Activated CD4-positive, alpha-beta T cell treated with anti-CD3 and anti-CD28 coated beads, Interleukin-2, amount 10 ng/mL, durations not matched to agents 24 days and 14 days (primary cell): ENCODE measurements at regions not wholly inside any gene's neighbourhood (a gene's known extent, or its start where the extent isn't known, plus 50 kb on each side); places are given as distances from the start of the nearest gene placed in this dataset.
"Not testable (repeated sequence)": the region's sequence is repeated elsewhere in the genome, so short reads cannot be mapped to it uniquely, and the experiment has no call there.

Experiments
- DNase-seq: peaks from one replicate; pipeline ENCODE4 v3.0.0; 2022
- H3K27ac Mint-ChIP-seq: one replicate; pipeline ENCODE4 v1.8.0; 2022; ENCODE audit warnings: mild to moderate bottlenecking, mixed read lengths
- H3K27me3 Mint-ChIP-seq: one replicate; pipeline ENCODE4 v1.8.0; 2022; ENCODE audit warnings: mixed read lengths
- H3K36me3 Mint-ChIP-seq: one replicate; pipeline ENCODE4 v1.8.0; 2022; ENCODE audit warnings: low read depth, mild to moderate bottlenecking, mixed read lengths
- H3K4me1 Mint-ChIP-seq: one replicate; pipeline ENCODE4 v1.8.0; 2021; ENCODE audit warnings: mixed read lengths
- H3K4me3 Mint-ChIP-seq: one replicate; pipeline ENCODE4 v1.8.0; 2022; ENCODE audit warnings: mild to moderate bottlenecking, moderate library complexity, mixed read lengths
- H3K9me3 Mint-ChIP-seq: one replicate; pipeline ENCODE4 v1.8.0; 2021; ENCODE audit warnings: mixed read lengths
- intact Hi-C: fragments of 100-400 bp; cut with micrococcal nuclease; formaldehyde crosslinking; loops from one replicate; pipeline ENCODE4 v1.15.1; 2023

GRCh38 chr1:65541161-65541560 lies 120.7 kb downstream of the LEPR start:
- Mint-ChIP-seq H3K27ac (no peak overlapping the region), H3K27me3 (peaks cover 3% of the 10 kb centered on the region), H3K9me3 (peaks cover 4% of the 10 kb centered on the region), H3K36me3 (no peaks in the 10 kb centered on the region), H3K4me1 (no peaks in the 10 kb centered on the region), H3K4me3 (no peak overlapping the region)
- DNase-seq: no peak
- intact Hi-C loops: no loop called here

- Mint-ChIP-seq H3K36me3 (no peaks in the 10 kb centered on the region), H3K4me3 (no peak overlapping the region), H3K9me3 (peaks cover 4% of the 10 kb centered on the region), H3K27me3 (peaks cover 3% of the 10 kb centered on the region), H3K4me1 (no peaks in the 10 kb centered on the region), H3K27ac (no peak overlapping the region)
- DNase-seq: no peak
- intact Hi-C loops: no loop called here
These were observed 121.4 kb downstream of the LEPR start for GRCh38 chr1:65541865-65542264.

GRCh38 chr1:65542592-65542991 lies 122.1 kb downstream of the LEPR start:
- H3K27ac Mint-ChIP-seq, H3K9me3 Mint-ChIP-seq, DNase-seq, H3K27me3 Mint-ChIP-seq, H3K4me3 Mint-ChIP-seq, H3K4me1 Mint-ChIP-seq, H3K36me3 Mint-ChIP-seq, intact Hi-C loops: not testable (repeated sequence)

DNA sequence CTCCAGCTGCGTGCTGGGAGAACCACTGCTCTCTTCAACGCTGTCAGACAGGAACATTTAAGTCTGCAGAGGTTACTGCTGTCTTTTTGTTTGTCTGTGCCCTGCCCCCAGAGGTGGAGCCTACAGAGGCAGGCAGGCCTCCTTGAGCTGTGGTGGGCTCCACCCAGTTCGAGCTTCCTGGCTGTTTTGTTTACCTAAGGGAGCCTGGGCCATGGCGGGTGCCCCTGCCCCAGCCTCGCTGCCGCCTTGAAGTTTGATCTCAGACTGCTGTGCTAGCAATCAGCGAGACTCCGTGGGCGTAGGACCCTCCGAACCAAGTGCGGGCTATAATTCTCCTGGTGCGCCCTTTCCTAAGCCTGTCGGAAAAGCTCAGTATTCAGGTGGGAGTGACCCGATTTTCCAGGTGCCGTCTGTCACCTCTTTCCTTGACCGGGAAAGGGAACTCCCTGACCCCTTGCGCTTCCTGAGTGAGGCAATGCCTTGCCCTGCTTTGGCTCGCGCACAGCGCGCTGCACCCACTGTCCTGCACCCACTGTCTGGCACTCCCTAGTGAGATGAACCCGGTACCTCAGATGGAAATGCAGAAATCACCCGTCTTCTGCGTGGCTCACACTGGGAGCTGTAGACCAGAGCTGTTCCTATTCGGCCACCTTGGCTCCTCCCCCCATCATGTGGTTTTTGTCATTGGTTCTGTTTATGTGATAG lies 130.0 kb downstream of the LEPR start:
- H3K36me3 Mint-ChIP-seq, H3K27me3 Mint-ChIP-seq, intact Hi-C loops, DNase-seq, H3K4me1 Mint-ChIP-seq, H3K4me3 Mint-ChIP-seq, H3K27ac Mint-ChIP-seq: not testable (repeated sequence)
- H3K9me3 Mint-ChIP-seq: peaks cover 20% of the 10 kb centered on the region

- DNase-seq, H3K36me3 Mint-ChIP-seq, H3K4me3 Mint-ChIP-seq, H3K27me3 Mint-ChIP-seq, H3K4me1 Mint-ChIP-seq, H3K27ac Mint-ChIP-seq, intact Hi-C loops: not testable (repeated sequence)
- peaks cover 20% of the 10 kb centered on the region for H3K9me3 Mint-ChIP-seq
These were observed 132.0 kb downstream of the LEPR start for GRCh38 chr1:65552484-65552883.

- DNase-seq, H3K27me3 Mint-ChIP-seq, intact Hi-C loops, H3K27ac Mint-ChIP-seq, H3K4me3 Mint-ChIP-seq, H3K36me3 Mint-ChIP-seq, H3K4me1 Mint-ChIP-seq: not testable (repeated sequence)
- H3K9me3 Mint-ChIP-seq: peaks cover 20% of the 10 kb centered on the region
These were observed 133.8 kb downstream of the LEPR start for GRCh38 chr1:65554086-65554764.

- Mint-ChIP-seq H3K27ac (no peak overlapping the region), H3K27me3 (no peaks in the 10 kb centered on the region), H3K36me3 (no peaks in the 10 kb centered on the region), H3K4me3 (no peak overlapping the region), H3K9me3 (peaks cover 20% of the 10 kb centered on the region), H3K4me1 (no peaks in the 10 kb centered on the region)
- intact Hi-C loops: no loop called here
- no peak for DNase-seq
These were observed 134.4 kb downstream of the LEPR start for GRCh38 chr1:65554829-65555228.

GRCh38 chr1:65558215-65558614 lies 137.7 kb downstream of the LEPR start:
- Mint-ChIP-seq H3K27ac (no peak overlapping the region), H3K36me3 (no peaks in the 10 kb centered on the region), H3K4me1 (no peaks in the 10 kb centered on the region), H3K27me3 (no peaks in the 10 kb centered on the region), H3K9me3 (peaks cover 6% of the 10 kb centered on the region), H3K4me3 (no peak overlapping the region)
- intact Hi-C loops: no loop called here
- no peak for DNase-seq

- Mint-ChIP-seq H3K27ac (no peak overlapping the region), H3K9me3 (no peaks in the 10 kb centered on the region), H3K27me3 (no peaks in the 10 kb centered on the region), H3K4me1 (no peaks in the 10 kb centered on the region), H3K4me3 (no peak overlapping the region), H3K36me3 (no peaks in the 10 kb centered on the region)
- intact Hi-C loops: no loop called here
- DNase-seq: no peak
These were observed 144.0 kb downstream of the LEPR start for GRCh38 chr1:65564493-65564892.

DNA sequence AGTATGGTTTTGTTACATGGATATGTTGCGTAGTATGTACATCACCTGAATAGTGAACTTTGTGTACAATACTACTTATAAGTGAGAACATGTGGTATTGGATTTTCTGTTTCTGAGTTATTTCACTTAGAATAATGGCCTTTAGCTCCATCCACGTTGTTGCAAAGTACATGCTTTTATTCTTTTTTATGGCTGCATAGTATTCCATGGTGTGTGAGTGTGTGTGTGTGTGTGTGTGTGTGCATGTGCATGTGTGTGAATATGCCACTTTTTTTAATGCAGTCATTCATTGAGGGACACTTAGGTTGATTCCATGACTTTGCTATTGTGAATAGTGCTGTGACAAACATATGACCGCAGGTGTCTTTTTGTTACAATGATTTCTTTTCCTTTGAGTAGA lies 147.8 kb downstream of the LEPR start:
- Mint-ChIP-seq H3K4me3 (no peak overlapping the region), H3K27me3 (no peaks in the 10 kb centered on the region), H3K36me3 (no peaks in the 10 kb centered on the region), H3K27ac (no peak overlapping the region), H3K4me1 (no peaks in the 10 kb centered on the region), H3K9me3 (no peaks in the 10 kb centered on the region)
- intact Hi-C loops: no loop called here
- DNase-seq: no peak

- no peaks in the 10 kb centered on the region for H3K27me3 Mint-ChIP-seq
- no peaks in the 10 kb centered on the region for H3K36me3 Mint-ChIP-seq
- H3K27ac Mint-ChIP-seq: no peak overlapping the region
- no peaks in the 10 kb centered on the region for H3K9me3 Mint-ChIP-seq
- intact Hi-C loops: no loop called here
- no peak overlapping the region for H3K4me3 Mint-ChIP-seq
- H3K4me1 Mint-ChIP-seq: no peaks in the 10 kb centered on the region
- DNase-seq: no peak
These were observed 152.4 kb downstream of the LEPR start for GRCh38 chr1:65572701-65573421.

- DNase-seq: no peak
- no peak overlapping the region for H3K4me3 Mint-ChIP-seq
- H3K36me3 Mint-ChIP-seq: no peaks in the 10 kb centered on the region
These were observed 156.8 kb downstream of the LEPR start for GRCh38 chr1:65577278-65577677.

DNA sequence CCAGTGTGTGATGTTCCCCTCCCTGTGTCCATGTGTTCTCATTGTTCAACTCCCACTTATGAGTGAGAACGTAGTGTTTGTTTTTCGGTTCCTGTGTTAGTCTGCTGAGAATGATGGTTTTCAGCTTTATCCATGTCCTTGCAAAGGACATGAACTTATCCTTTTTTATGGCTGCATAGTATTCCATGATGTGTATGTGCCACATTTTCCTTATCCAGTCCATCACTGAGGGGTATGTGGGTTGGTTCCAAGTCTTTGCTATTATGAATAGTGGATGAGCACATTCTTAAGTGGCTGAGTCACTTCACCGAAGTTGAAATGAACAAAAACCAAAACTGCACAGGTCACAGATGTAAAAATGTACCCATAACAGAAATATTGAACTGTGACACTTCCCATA lies 157.5 kb downstream of the LEPR start:
- intact Hi-C loops, H3K9me3 Mint-ChIP-seq, H3K27ac Mint-ChIP-seq, H3K27me3 Mint-ChIP-seq, H3K36me3 Mint-ChIP-seq, DNase-seq, H3K4me1 Mint-ChIP-seq, H3K4me3 Mint-ChIP-seq: not testable (repeated sequence)

More at GRCh38 chr1:65577278-65577677, 156.8 kb downstream of the LEPR start:
- no peak overlapping the region for H3K27ac Mint-ChIP-seq
- peaks cover 2% of the 10 kb centered on the region for H3K27me3 Mint-ChIP-seq
- no peaks in the 10 kb centered on the region for H3K9me3 Mint-ChIP-seq
- intact Hi-C loops: no loop called here
- H3K4me1 Mint-ChIP-seq: no peaks in the 10 kb centered on the region

DNA sequence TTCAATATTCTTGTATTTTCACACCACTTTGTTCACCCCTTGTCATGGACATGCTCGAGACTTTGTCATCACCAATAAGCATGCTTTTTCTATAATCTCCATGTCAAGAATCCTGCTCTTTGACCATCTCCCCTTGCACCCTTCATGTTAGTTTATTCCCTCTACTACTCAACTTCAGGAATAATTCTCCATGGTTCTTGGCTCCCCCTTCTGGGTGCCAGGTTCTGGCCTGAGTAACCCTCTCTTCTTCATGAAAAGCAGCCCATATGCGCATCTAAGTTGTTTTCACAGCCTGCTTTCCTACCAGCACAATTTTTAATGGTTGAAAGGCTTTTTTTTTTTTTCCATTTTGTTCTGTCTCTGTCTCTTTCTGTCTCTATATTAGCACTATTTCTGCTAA lies 160.7 kb downstream of the LEPR start:
- H3K27me3 Mint-ChIP-seq: peaks cover 5% of the 10 kb centered on the region

More for the DNA sequence above, 160.7 kb downstream of the LEPR start:
- no peak for DNase-seq
- intact Hi-C loops: no loop called here
- Mint-ChIP-seq H3K4me3 (no peak overlapping the region), H3K36me3 (no peaks in the 10 kb centered on the region), H3K27ac (no peak overlapping the region), H3K4me1 (no peaks in the 10 kb centered on the region), H3K9me3 (no peaks in the 10 kb centered on the region)
